ENCODE measurements at regions not wholly inside any gene's neighbourhood (a gene's known extent, or its start where the extent isn't known, plus 50 kb on each side); places are given as distances from the start of the nearest gene placed in this dataset.

DNA sequence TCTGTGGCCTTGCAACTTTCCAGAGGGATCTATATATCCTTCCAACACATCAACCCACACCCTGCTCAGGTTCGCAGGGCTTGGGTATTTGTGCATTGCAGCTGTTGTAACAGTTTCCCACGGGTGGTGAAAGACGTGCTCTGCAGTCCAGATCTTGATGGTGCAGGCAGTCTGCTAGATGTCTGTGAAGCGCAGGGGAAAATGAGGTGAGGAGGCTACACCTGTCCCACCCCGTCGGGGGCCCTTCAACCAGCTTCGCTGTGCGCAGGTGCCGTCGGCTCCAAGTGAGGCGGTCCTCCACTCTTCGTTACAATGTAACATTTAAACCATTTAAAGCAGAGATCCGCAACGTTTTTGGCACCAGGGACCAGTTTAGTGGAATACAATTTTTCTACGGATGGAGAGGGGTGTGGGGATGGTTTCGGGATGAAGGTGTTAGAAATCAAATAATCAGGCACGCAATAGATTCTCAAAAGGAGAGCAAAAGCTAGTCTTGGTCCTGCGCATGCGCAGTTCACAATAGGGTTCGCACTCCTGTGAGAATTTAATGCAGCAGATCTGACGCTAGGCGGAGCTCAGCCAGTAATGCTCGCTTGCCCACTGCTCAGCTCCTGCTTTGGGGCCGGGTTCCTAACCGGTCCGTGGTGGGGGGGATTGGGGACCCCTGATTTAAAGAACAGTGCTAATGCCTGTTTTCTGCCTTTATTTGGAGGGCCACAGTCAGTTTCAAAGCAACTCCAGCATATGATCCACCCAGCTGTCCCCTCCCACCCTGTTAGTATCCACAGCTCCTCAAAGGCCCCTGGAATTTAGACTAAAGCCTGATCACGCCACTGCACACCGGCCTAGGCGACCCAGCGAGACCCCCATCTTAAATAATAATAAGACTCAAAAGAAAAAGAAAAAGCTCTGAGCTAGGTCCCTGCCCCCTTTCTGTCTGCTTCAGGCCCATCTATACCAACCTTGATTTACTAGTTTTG lies 97.1 kb upstream of the SELENOP start:
- H3K36me3 ChIP-seq (replicated peaks): no peaks in the 10 kb centered on the region
- H3K27me3 ChIP-seq (replicated peaks): peaks cover 12% of the 10 kb centered on the region
- in situ Hi-C loops (cut with HindIII; ENCODE audit: low pct_ligation_motif_present, low sequenced_read_pairs): no loop called here
- peak overlapping the region; percentile 54 for H3K4me3 ChIP-seq (ENCODE audit: low read depth, low read length)
- no peak overlapping the region for H3K27ac ChIP-seq
- TF ChIP-seq, protein P1, sequence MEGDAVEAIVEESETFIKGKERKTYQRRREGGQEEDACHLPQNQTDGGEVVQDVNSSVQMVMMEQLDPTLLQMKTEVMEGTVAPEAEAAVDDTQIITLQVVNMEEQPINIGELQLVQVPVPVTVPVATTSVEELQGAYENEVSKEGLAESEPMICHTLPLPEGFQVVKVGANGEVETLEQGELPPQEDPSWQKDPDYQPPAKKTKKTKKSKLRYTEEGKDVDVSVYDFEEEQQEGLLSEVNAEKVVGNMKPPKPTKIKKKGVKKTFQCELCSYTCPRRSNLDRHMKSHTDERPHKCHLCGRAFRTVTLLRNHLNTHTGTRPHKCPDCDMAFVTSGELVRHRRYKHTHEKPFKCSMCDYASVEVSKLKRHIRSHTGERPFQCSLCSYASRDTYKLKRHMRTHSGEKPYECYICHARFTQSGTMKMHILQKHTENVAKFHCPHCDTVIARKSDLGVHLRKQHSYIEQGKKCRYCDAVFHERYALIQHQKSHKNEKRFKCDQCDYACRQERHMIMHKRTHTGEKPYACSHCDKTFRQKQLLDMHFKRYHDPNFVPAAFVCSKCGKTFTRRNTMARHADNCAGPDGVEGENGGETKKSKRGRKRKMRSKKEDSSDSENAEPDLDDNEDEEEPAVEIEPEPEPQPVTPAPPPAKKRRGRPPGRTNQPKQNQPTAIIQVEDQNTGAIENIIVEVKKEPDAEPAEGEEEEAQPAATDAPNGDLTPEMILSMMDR (IDR thresholded peaks at IDR 0.05; ENCODE audit: low read depth, low read length, missing control alignments): peak; percentile 91
- DNase-seq: peak; percentile 85

- Histone ChIP-seq H3K4me3 (ENCODE audit: low read depth, low read length) (no peak overlapping the region), H3K27ac (no peak overlapping the region), H3K36me3 (replicated peaks) (no peaks in the 10 kb centered on the region), H3K27me3 (replicated peaks) (peaks cover 12% of the 10 kb centered on the region)
- TF ChIP-seq, protein P1 (IDR thresholded peaks at IDR 0.05; ENCODE audit: low read depth, low read length, missing control alignments): no peak
- no peak for DNase-seq
- in situ Hi-C loops (cut with HindIII; ENCODE audit: low pct_ligation_motif_present, low sequenced_read_pairs): no loop called here
Measured at GRCh38 chr5:42908086-42908485, 96.4 kb upstream of the SELENOP start.

- in situ Hi-C loops (cut with HindIII; ENCODE audit: low pct_ligation_motif_present, low sequenced_read_pairs): no loop called here
- H3K27me3 ChIP-seq (replicated peaks): peaks cover 12% of the 10 kb centered on the region
- no peak overlapping the region for H3K4me3 ChIP-seq (ENCODE audit: low read depth, low read length)
- TF ChIP-seq, protein P1 (IDR thresholded peaks at IDR 0.05; ENCODE audit: low read depth, low read length, missing control alignments): no peak
- no peak for DNase-seq
- H3K27ac ChIP-seq: no peak overlapping the region
- H3K36me3 ChIP-seq (replicated peaks): no peaks in the 10 kb centered on the region
Measured at GRCh38 chr5:42905827-42906226, 94.1 kb upstream of the SELENOP start.

GRCh38 chr5:42900734-42901133 lies 89.0 kb upstream of the SELENOP start:
- Histone ChIP-seq H3K27ac (no peak overlapping the region), H3K4me3 (ENCODE audit: low read depth, low read length) (no peak overlapping the region), H3K36me3 (replicated peaks) (no peaks in the 10 kb centered on the region), H3K27me3 (replicated peaks) (peaks cover 2% of the 10 kb centered on the region)
- no peak for DNase-seq
- in situ Hi-C loops (cut with HindIII; ENCODE audit: low pct_ligation_motif_present, low sequenced_read_pairs): no loop called here
- TF ChIP-seq, protein P1 (IDR thresholded peaks at IDR 0.05; ENCODE audit: low read depth, low read length, missing control alignments): no peak

DNA sequence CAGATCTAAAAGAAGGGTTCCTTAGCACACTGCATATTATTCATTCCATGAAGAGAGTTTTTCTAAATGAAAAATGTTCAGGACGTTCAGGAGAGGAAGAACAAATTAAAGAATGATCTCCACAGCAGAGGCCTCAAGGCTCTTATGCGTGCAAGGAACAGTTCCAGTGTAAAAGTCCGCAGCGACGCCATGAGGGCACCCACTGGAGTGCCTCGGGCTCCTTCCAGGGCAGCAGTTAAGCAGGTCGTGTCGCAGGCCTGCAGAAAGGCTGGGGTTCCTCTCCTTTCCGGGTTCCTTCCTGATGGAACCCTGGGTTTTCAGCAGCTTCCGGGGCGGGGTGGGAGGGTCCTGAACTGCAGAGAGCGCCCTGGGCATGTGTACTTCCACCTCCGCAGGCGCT lies 87.1 kb upstream of the SELENOP start:
- no peak overlapping the region for H3K27ac ChIP-seq
- in situ Hi-C loops (cut with HindIII; ENCODE audit: low pct_ligation_motif_present, low sequenced_read_pairs): no loop called here
- no peaks in the 10 kb centered on the region for H3K36me3 ChIP-seq (replicated peaks)
- TF ChIP-seq, protein P1 (IDR thresholded peaks at IDR 0.05; ENCODE audit: low read depth, low read length, missing control alignments): no peak
- H3K27me3 ChIP-seq (replicated peaks): no peaks in the 10 kb centered on the region
- H3K4me3 ChIP-seq (ENCODE audit: low read depth, low read length): no peak overlapping the region
- no peak for DNase-seq
